Hematopoietic multipotent progenitor cell (in vitro differentiated cells): ENCODE measurements at regions not wholly inside any gene's neighbourhood (a gene's known extent, or its start where the extent isn't known, plus 50 kb on each side); places are given as distances from the start of the nearest gene placed in this dataset.

Source experiments
- DNase-seq, 3 donors: peaks; one replicate each; pipeline ENCODE4 v3.0.0-alpha.2; 2011 to 2015; ENCODE audit warnings: low read depth in 2 of 3, low spot score in 2 of 3

- DNase-seq: no peak
Observed at GRCh38 chr7:116310141-116310540, 99.8 kb downstream of the TES start.

GRCh38 chr7:116311259-116311658 lies 100.9 kb downstream of the TES start:
- DNase-seq: no peak

GRCh38 chr7:116311816-116312471 lies 101.6 kb downstream of the TES start:
- DNase-seq: no peak

GRCh38 chr7:116315293-116315692 lies 105.0 kb downstream of the TES start:
- DNase-seq: no peak

GRCh38 chr7:116315803-116316202 lies 105.5 kb downstream of the TES start:
- no peak for DNase-seq

GRCh38 chr7:116316838-116317628 lies 106.7 kb downstream of the TES start:
- no peak for DNase-seq

GRCh38 chr7:116317907-116318306 lies 107.6 kb downstream of the TES start:
- no peak for DNase-seq

- DNase-seq: no peak
Observed at GRCh38 chr7:116322541-116322940, 112.2 kb downstream of the TES start.

GRCh38 chr7:116324582-116324981 lies 114.2 kb downstream of the TES start:
- no peak for DNase-seq

- DNase-seq: no peak
Observed at GRCh38 chr7:116325517-116325916, 115.2 kb downstream of the TES start.

- DNase-seq: no peak
Observed at GRCh38 chr7:116327135-116327534, 116.8 kb downstream of the TES start.

GRCh38 chr7:116327752-116328151 lies 117.4 kb downstream of the TES start:
- no peak for DNase-seq

GRCh38 chr7:116328161-116328560 lies 117.8 kb downstream of the TES start:
- no peak for DNase-seq

- DNase-seq: no peak
Observed at GRCh38 chr7:116329686-116330503, 119.6 kb downstream of the TES start.

- no peak for DNase-seq
Observed at GRCh38 chr7:116331020-116331419, 120.7 kb downstream of the TES start.

GRCh38 chr7:116332766-116333165 lies 122.4 kb downstream of the TES start:
- DNase-seq: no peak

GRCh38 chr7:116334555-116334954 lies 124.2 kb downstream of the TES start:
- no peak for DNase-seq

- no peak for DNase-seq
Observed at GRCh38 chr7:116337018-116337417, 126.7 kb downstream of the TES start.

- DNase-seq: no peak
Observed at GRCh38 chr7:116337800-116338199, 127.5 kb downstream of the TES start.

- DNase-seq: peak in 2 of 3 donors; percentile 8 to 16
Observed at GRCh38 chr7:116339564-116339963, 129.2 kb downstream of the TES start.

GRCh38 chr7:116340201-116340847 lies 130.0 kb downstream of the TES start:
- no peak for DNase-seq
